ENCODE measurements at regions not wholly inside any gene's neighbourhood (a gene's known extent, or its start where the extent isn't known, plus 50 kb on each side); places are given as distances from the start of the nearest gene placed in this dataset.

DNA sequence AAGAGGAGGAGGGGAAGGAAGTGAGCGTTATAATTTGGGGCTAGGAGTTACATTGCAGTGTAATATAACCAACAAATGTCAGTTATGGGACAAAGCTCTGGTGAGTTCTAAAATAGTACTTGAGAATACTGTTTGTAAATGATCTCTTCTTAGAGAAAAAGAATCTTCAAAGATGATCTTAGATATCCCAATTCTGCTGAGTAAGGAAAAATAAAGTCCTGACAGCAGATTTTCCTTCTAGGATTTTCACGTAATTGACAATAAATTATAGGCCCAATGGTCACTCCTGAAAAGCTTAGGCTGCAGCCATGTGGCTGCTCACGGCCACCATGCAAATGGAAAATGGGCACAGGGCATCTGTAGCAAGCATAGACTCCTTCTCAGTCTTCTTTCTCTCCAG lies 241.6 kb downstream of the SIPA1L2 start:
- Histone ChIP-seq H3K27ac (ENCODE audit: insufficient read depth, low read depth, low read length) (no peak overlapping the region), H4K20me1 (replicated peaks; ENCODE audit: control insufficient read depth, extremely low read depth, insufficient read depth, low read length) (no peaks in the 10 kb centered on the region), H3K9ac (replicated peaks; ENCODE audit: extremely low read depth, insufficient read depth, low read length) (no peak overlapping the region), H2AFZ (ENCODE audit: low read depth, low read length) (no peak overlapping the region), H3K36me3 (ENCODE audit: control insufficient read depth in 2 of 2, extremely low read depth in 1 of 2, insufficient read depth in 2 of 2, low read length in 2 of 2) (no peaks in the 10 kb centered on the region), H3K4me3 (replicated peaks in 1 of 3; ENCODE audit: insufficient read depth in 1 of 3, low read depth in 1 of 3, low read length in 3 of 3) (no peak overlapping the region), H3K9me1 (replicated peaks; ENCODE audit: control insufficient read depth, extremely low read depth, insufficient read depth, low read length) (no peaks in the 10 kb centered on the region), H3K9me3 (replicated peaks; ENCODE audit: control insufficient read depth, insufficient read depth, low read length) (no peaks in the 10 kb centered on the region), H3K4me1 (ENCODE audit: control insufficient read depth, extremely low read depth, insufficient read depth, low read length) (no peaks in the 10 kb centered on the region), H3K27me3 (ENCODE audit: control insufficient read depth in 2 of 2, insufficient read depth in 2 of 2, low read length in 2 of 2) (no peaks in the 10 kb centered on the region), H3K79me2 (ENCODE audit: control insufficient read depth, insufficient read depth, low read length) (no peaks in the 10 kb centered on the region), H3K4me2 (ENCODE audit: insufficient read depth, low read length) (no peak overlapping the region)
- DNase-seq (ENCODE audit: low read depth, low spot score) (no peak), FAIRE-seq (no peak)
- intact Hi-C loops (cut with micrococcal nuclease) = no loop called here
- POLR2A ChIA-PET = interaction anchor here (0.6 kb wide), 1 partner anchor 40 kb away, joined by 3 read pairs; no protein-coding TSS in a partner anchor
- BruUV-seq (replicated peaks) = no TSS peak
- TF ChIP-seq FOS (IDR thresholded peaks at IDR 0.05; ENCODE audit: borderline replicate concordance, insufficient read depth, low read length) = no peak
- TF ChIP-seq POLR2AphosphoS5 (IDR thresholded peaks at IDR 0.05; ENCODE audit: insufficient read depth, low read depth, low read length) = no peak
- TF ChIP-seq EZH2 (IDR thresholded peaks at IDR 0.05; ENCODE audit: borderline replicate concordance, low read depth, low read length, severe bottlenecking) = no peak
- TF ChIP-seq, protein P1, sequence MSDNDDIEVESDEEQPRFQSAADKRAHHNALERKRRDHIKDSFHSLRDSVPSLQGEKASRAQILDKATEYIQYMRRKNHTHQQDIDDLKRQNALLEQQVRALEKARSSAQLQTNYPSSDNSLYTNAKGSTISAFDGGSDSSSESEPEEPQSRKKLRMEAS (IDR thresholded peaks at IDR 0.05; ENCODE audit: insufficient read depth, insufficient read length) = no peak
- TF ChIP-seq POLR2A (IDR thresholded peaks at IDR 0.05; ENCODE audit: low read depth, low read length) = no peak
- no peak for TF ChIP-seq GATA2 (IDR thresholded peaks at IDR 0.05; ENCODE audit: insufficient read depth, insufficient read length, low read depth, low read length)
- TF ChIP-seq, protein P2, sequence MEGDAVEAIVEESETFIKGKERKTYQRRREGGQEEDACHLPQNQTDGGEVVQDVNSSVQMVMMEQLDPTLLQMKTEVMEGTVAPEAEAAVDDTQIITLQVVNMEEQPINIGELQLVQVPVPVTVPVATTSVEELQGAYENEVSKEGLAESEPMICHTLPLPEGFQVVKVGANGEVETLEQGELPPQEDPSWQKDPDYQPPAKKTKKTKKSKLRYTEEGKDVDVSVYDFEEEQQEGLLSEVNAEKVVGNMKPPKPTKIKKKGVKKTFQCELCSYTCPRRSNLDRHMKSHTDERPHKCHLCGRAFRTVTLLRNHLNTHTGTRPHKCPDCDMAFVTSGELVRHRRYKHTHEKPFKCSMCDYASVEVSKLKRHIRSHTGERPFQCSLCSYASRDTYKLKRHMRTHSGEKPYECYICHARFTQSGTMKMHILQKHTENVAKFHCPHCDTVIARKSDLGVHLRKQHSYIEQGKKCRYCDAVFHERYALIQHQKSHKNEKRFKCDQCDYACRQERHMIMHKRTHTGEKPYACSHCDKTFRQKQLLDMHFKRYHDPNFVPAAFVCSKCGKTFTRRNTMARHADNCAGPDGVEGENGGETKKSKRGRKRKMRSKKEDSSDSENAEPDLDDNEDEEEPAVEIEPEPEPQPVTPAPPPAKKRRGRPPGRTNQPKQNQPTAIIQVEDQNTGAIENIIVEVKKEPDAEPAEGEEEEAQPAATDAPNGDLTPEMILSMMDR (IDR thresholded peaks at IDR 0.05; ENCODE audit: extremely low read depth in 1 of 2, insufficient read depth in 1 of 2, low read depth in 1 of 2, low read length in 2 of 2) = no peak
- TF ChIP-seq MYC (IDR thresholded peaks at IDR 0.05; ENCODE audit: low read depth, low read length) = no peak
- no peak for TF ChIP-seq JUN (IDR thresholded peaks at IDR 0.05; ENCODE audit: borderline replicate concordance, insufficient read depth, insufficient read length, low read depth)
- CTCF ChIA-PET = no interaction called here
- dilution Hi-C loops (cut with MboI; ENCODE audit: extremely low pct_ligation_motif_present, low sequenced_read_pairs) = no loop called here

All from endothelial cell of umbilical vein (primary cell).